ENCODE measurements at regions not wholly inside any gene's neighbourhood (a gene's known extent, or its start where the extent isn't known, plus 50 kb on each side); places are given as distances from the start of the nearest gene placed in this dataset.

DNA sequence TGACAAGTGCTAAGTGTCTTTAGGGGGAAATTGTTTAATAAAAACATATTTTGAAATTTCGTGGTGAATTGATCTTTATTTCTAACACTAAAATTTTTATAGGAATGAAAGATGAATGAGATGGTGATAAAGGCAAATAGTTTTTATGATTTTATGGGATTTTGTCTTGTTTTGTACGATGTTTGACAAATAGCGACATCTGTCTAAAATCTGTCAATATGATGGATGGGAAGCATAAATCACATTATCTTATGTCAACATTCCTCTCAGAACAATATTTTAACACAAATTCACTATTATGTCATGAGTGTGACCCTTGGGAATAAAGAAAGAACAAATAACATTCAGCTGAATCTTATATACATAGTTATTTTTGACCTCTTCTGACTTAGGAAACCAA is 852.0 kb upstream of the CDH6 start:
- H3K36me3 ChIP-seq (ENCODE audit: control insufficient read depth in 2 of 4, insufficient read depth in 4 of 4, low read length in 3 of 4): no peaks in the 10 kb centered on the region
- no peak overlapping the region for H4K5ac ChIP-seq (ENCODE audit: insufficient read length, low read depth, low read length)
- H3K4me3 ChIP-seq (ENCODE audit: extremely low read depth in 1 of 4, insufficient read depth in 2 of 4, low read depth in 3 of 4, low read length in 4 of 4): no peak overlapping the region
- FAIRE-seq: no peak
- H2AFZ ChIP-seq (ENCODE audit: low read length): no peak overlapping the region
- H3K4ac ChIP-seq (replicated peaks; ENCODE audit: insufficient read length, low read depth, low read length): no peak overlapping the region
- H3K14ac ChIP-seq (ENCODE audit: insufficient read length): no peak overlapping the region
- no peak overlapping the region for H3K27ac ChIP-seq (ENCODE audit: low read depth, low read length)
- H4K91ac ChIP-seq (replicated peaks; ENCODE audit: insufficient read length, low read length): no peak overlapping the region
- no peak overlapping the region for H3K56ac ChIP-seq (replicated peaks; ENCODE audit: insufficient read length, low read depth, low read length)
- no peak overlapping the region for H3K9ac ChIP-seq (replicated peaks in 1 of 4; ENCODE audit: extremely low read depth in 1 of 4, low read depth in 3 of 4, low read length in 3 of 4)
- DNase-seq (ENCODE audit: low read depth in 1 of 2, low spot score in 2 of 2): no peak
- H3K18ac ChIP-seq (ENCODE audit: extremely low read depth, low read length): no peak overlapping the region
- H3K27me3 ChIP-seq (replicated peaks in 1 of 4; ENCODE audit: control insufficient read depth in 3 of 4, extremely low read depth in 1 of 4, insufficient read depth in 3 of 4, low read length in 3 of 4): no peaks in the 10 kb centered on the region
- H3K4me2 ChIP-seq (ENCODE audit: insufficient read depth in 1 of 2, low read depth in 2 of 2, low read length in 2 of 2): no peak overlapping the region
- ChIA-PET CTCF (ENCODE audit: partially characterized antibody) (interaction anchor here (1.2 kb wide), 1 partner anchor 16 kb away, joined by 4 read pairs; no protein-coding TSS in a partner anchor), POLR2A (ENCODE audit: partially characterized antibody) (no interaction called here)
- no peaks in the 10 kb centered on the region for H4K20me1 ChIP-seq (replicated peaks in 1 of 2; ENCODE audit: control insufficient read depth in 1 of 2, insufficient read depth in 2 of 2, low read length in 2 of 2)
- H2BK15ac ChIP-seq (ENCODE audit: low read length): no peak overlapping the region
- no peaks in the 10 kb centered on the region for H3K79me1 ChIP-seq (ENCODE audit: low read depth, low read length)
- H3K23me2 ChIP-seq (ENCODE audit: low read depth, low read length): no peaks in the 10 kb centered on the region
- H2BK20ac ChIP-seq (ENCODE audit: low read length): no peak overlapping the region
- H2AK5ac ChIP-seq (ENCODE audit: low read depth, low read length): no peak overlapping the region
- no peak overlapping the region for H2BK12ac ChIP-seq (ENCODE audit: low read depth, low read length)
- no peak overlapping the region for H2BK120ac ChIP-seq (replicated peaks; ENCODE audit: low read depth, low read length)
- H3K9me3 ChIP-seq (ENCODE audit: insufficient read depth in 2 of 2, low read depth in 1 of 2, low read length in 1 of 2): no peaks in the 10 kb centered on the region
- no peak overlapping the region for H3K23ac ChIP-seq (ENCODE audit: insufficient read length)
- H2BK5ac ChIP-seq (ENCODE audit: low read depth, low read length): no peak overlapping the region
- no peaks in the 10 kb centered on the region for H3K79me2 ChIP-seq (ENCODE audit: control insufficient read depth in 1 of 2, insufficient read depth in 2 of 2, low read length in 2 of 2)
- WGBS, 2 experiments (ENCODE audit: extremely low coverage in 1 of 2, insufficient coverage in 1 of 2, insufficient read length in 1 of 2, insufficient replicate concordance in 2 of 2, low coverage in 1 of 2, low lambda C conversion rate in 2 of 2, missing lambda C conversion rate in 1 of 2): 91% methylated on average over 3 of the region's 3 CpGs; no CpG with 5 or more reads in 1 of the 2 experiments
- no peak overlapping the region for H4K8ac ChIP-seq (ENCODE audit: extremely low read depth, insufficient read depth, low read length)
- H3K4me1 ChIP-seq (replicated peaks in 1 of 4; ENCODE audit: control insufficient read depth in 3 of 4, insufficient read depth in 4 of 4, low read length in 3 of 4): no peaks in the 10 kb centered on the region
- TF ChIP-seq SAP30 (IDR thresholded peaks at IDR 0.05; ENCODE audit: insufficient read depth, insufficient replicate concordance, low read length): no peak
- TF ChIP-seq CHD2 (IDR thresholded peaks at IDR 0.05; ENCODE audit: low read length): no peak
- no peak for TF ChIP-seq NANOG (IDR thresholded peaks at IDR 0.05; ENCODE audit: insufficient read depth, low read depth, low read length, poor library complexity, severe bottlenecking)

Measured in H1 (cell line).